Mucosa of gallbladder (tissue), 1 donor: ENCODE measurements at regions not wholly inside any gene's neighbourhood (a gene's known extent, or its start where the extent isn't known, plus 50 kb on each side); places are given as distances from the start of the nearest gene placed in this dataset.
"Not testable (repeated sequence)": the region's sequence is repeated elsewhere in the genome, so short reads cannot be mapped to it uniquely, and the experiment has no call there.

Experiments used
- DNase-seq: peaks from one replicate; pipeline ENCODE4 v3.0.0-alpha.2; 2020; ENCODE audit warnings: low spot score
- donor health status: DM: no; HTN: no; CAD: no.

- peak; percentile 72 for DNase-seq
These were observed 59.7 kb downstream of the RAP2B start for GRCh38 chr3:153221748-153222162.

- DNase-seq: not testable (repeated sequence)
These were observed 64.9 kb downstream of the RAP2B start for GRCh38 chr3:153226877-153227276.

- DNase-seq: not testable (repeated sequence)
These were observed 68.4 kb downstream of the RAP2B start for GRCh38 chr3:153230427-153230826.

GRCh38 chr3:153231245-153231644, 69.2 kb downstream of the RAP2B start:
- DNase-seq: not testable (repeated sequence)

- DNase-seq: not testable (repeated sequence)
These were observed 70.2 kb downstream of the RAP2B start for GRCh38 chr3:153232050-153232752.

DNA sequence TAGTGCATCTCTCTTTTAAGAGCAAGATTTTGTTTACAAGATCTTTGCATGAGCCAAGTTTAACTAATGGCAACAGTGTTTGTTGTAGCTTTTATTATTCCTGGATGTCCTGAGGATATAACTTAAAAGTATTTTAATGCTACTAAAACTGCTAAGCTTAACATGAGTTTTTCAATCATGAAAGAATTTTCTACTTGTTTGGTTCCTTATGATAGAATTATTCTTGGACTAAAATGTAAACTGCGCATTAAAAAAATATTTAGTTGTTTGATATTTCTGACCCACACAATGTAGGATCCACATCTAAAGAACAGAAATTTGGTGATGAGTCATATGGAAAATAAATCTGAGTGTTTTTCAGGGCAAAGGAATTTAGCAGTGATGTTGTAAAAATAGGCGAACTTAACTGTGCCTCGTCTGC, 70.8 kb downstream of the RAP2B start:
- DNase-seq: no peak

DNA sequence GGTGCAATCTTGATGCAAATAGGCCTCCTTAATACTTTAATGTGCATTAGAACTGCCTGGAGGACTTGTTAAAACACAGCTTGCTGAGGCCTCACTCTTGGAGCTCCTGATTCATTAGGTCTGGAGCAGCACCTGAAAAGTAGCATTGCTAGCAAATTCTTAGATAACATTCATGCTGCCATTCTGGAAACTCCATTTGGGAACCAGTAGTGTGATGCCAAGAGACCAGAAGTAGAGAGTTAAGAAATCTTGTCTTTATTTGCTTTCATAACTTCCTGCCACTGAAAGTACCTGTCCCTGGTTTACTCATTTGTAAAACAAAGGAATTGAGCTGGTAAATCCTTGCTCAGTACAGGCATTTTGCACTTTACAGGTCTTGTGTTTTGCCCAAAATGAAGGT, 72.0 kb downstream of the RAP2B start:
- no peak for DNase-seq

GRCh38 chr3:153242896-153243295, 80.9 kb downstream of the RAP2B start:
- no peak for DNase-seq

DNA sequence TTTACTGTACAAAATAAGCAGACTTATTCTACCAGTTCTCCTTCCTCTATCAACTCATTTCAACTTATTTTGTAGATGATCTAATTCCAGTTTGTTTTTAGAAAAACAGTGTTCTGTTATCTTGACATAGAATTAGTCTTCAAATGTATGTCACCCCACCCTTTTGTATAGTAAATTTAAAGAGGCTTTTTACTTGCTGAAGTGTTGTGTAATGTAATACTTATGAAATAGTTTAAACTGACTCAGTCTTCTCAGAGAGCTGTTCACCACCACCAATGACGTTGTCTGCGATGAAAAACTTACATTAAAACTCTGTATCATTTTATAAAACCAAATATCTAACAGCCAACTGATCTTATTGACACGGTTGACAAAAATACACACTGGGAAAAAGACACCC, 82.9 kb downstream of the RAP2B start:
- no peak for DNase-seq

GRCh38 chr3:153245661-153246060, 83.6 kb downstream of the RAP2B start:
- no peak for DNase-seq

DNA sequence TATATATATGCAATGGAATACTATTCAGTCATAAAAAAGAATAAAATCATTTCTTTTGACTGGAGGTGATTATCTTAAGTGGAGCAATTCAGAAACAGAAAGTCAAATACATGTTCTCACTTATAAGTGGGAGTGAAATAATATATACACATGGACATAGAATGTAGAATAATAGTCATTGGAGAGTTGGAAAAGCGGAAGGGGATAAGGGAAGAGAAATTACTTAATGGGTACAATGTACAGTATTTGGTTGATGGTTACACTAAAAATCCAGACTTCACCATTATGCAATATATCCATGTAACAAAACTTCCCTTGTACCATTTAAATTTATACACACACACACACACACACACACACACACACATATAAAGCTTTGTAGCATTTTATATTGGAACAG, 84.3 kb downstream of the RAP2B start:
- no peak for DNase-seq

- DNase-seq: no peak
These were observed 84.8 kb downstream of the RAP2B start for GRCh38 chr3:153246806-153247205.

- no peak for DNase-seq
These were observed 85.6 kb downstream of the RAP2B start for GRCh38 chr3:153247331-153248330.

DNA sequence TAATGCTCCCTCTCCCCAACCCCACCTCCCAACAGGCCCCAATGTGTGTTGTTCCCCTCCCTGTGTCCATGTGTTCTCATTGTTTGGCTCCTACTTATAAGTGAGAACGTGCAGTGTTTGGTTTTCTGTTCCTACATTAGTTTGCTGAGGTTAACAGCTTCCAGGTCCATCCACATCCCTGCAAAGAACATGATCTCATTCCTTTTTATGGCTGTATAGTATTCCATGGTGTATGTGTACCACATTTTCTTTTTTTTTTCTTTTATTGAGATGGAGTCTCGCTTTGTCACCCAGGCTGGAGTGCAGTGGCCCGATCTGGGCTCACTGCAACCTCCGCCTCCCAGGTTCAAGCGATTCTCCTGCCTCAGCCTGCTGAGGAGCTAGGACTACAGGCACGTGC, 86.8 kb downstream of the RAP2B start:
- not testable (repeated sequence) for DNase-seq

- no peak for DNase-seq
These were observed 87.9 kb downstream of the RAP2B start for GRCh38 chr3:153249906-153250305.

GRCh38 chr3:153250446-153250845, 88.4 kb downstream of the RAP2B start:
- no peak for DNase-seq

DNA sequence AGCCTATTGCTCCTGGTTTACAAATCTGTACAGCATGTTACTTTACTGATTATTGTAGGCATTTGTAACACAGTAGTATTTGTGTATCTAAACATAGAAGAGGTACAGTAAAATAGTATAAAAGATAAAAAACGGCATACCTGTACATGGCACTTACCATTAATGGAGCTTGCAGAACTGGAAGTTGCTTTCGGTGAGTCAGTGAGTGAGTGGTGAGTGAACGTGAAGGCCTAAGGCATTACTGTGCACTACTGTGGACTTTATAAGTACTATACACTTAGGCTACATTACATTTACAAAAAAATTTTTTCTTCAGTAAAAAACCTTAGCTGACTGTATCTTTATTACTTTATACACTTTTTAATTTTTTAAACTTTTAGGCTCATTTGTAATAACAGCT, 90.9 kb downstream of the RAP2B start:
- DNase-seq: no peak

- DNase-seq: no peak
These were observed 92.3 kb downstream of the RAP2B start for GRCh38 chr3:153254361-153254760.

GRCh38 chr3:153257673-153258351, 95.8 kb downstream of the RAP2B start:
- DNase-seq: no peak

- no peak for DNase-seq
These were observed 97.9 kb downstream of the RAP2B start for GRCh38 chr3:153259956-153260355.

DNA sequence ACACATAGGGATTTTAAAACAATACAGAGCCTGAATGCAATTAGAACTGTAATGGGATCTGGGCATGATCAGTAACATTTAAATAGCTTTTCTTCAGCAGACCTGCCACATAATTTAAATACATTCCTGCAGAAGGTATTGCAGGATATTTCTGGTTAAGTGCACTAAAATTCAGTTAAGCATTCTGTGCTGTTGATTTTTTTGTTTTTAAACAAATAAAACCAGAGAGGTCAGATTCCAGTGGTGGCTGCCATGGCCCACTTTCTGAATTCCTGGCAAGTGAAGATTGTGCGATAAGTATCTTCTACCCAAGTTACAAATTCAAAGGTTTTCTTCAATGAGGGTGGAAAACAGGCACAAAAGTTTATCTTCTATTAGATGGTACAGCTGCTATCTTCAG, 98.7 kb downstream of the RAP2B start:
- no peak for DNase-seq

GRCh38 chr3:153266619-153267018, 104.6 kb downstream of the RAP2B start:
- no peak for DNase-seq
